HCT116 (cell line): ENCODE measurements at regions not wholly inside any gene's neighbourhood (a gene's known extent, or its start where the extent isn't known, plus 50 kb on each side); places are given as distances from the start of the nearest gene placed in this dataset.
A peak's percentile ranks its signal among the peaks of the same experiment; 100 is the strongest.

ENCODE experiments used
- ATAC-seq: fragments of 200-7000 bp; cut with Tn5 transposase; 2 replicates; pipeline ENCODE4 v1.9.1; 2020; ENCODE audit warnings: mild to moderate bottlenecking, moderate library complexity
- BruUV-seq: library from RNA; stranded (reverse); fragments of 400-500 nt; replicated peaks from 2 replicates; lab custom pipeline; 2021; lab: Mats Ljungman, UMichigan
- CTCF ChIA-PET: fragments of 300-600 bp; sonication (Branson Sonifier 250); formaldehyde crosslinking; loops from one replicate; lab custom pipeline; 2021; ENCODE audit warnings: antibody characterized with exemption; lab: Charles Lee
- POLR2A ChIA-PET: fragments of 300-600, 350-600 bp; sonication (Branson Sonifier 250); formaldehyde crosslinking; loops from one replicate; lab custom pipeline; 2021; ENCODE audit warnings: antibody characterized with exemption; lab: Charles Lee
- RAD21 ChIA-PET, 2 experiments: fragments of 300-600 bp; sonication (Branson Sonifier 250); formaldehyde crosslinking; loops; one replicate each; lab custom pipeline; 2023; ENCODE audit warnings: low total read pairs in 2 of 2; ENCODE audit not compliant: uncharacterized antibody in 2 of 2, unreplicated experiment in 2 of 2, low non-redundant PET in 1 of 2; lab: Charles Lee
- DNase-seq: peaks from one replicate; pipeline ENCODE4 v3.0.0-alpha.2; 2010; ENCODE audit warnings: low read depth, low spot score
- H2AFZ ChIP-seq: fragments of 200-600 bp; shearing (Covaris generic), sonication (generic); 2 replicates; pipeline ENCODE4 v1.6.1; 2017; ENCODE audit warnings: low read depth, mixed run types, mixed read lengths, antibody characterized with exemption, low read length; ENCODE audit not compliant: poor library complexity, severe bottlenecking
- H3K27ac ChIP-seq: 2 replicates; pipeline ENCODE4 v1.5.1; 2012; ENCODE audit warnings: low read depth, low read length
- H3K27me3 ChIP-seq: fragments of 200-600 bp; sonication (generic); 2 replicates; pipeline ENCODE4 v1.6.1; 2016; ENCODE audit warnings: mixed run types, low read length, mixed read lengths; ENCODE audit not compliant: insufficient read depth
- H3K36me3 ChIP-seq, 2 experiments: fragments of 200-500 bp in 1 of 2; fragments of 200-600 bp in 1 of 2; sonication (Bioruptor generic) in 1 of 2; sonication (generic) in 1 of 2; 2 replicates each; pipeline versions ENCODE4 v1.5.1 to v1.6.1; 2014 to 2016; ENCODE audit warnings: low read length in 2 of 2, inconsistent platforms in 1 of 2, mixed read lengths in 1 of 2, mixed run types in 1 of 2; ENCODE audit not compliant: insufficient read depth in 2 of 2, control insufficient read depth in 1 of 2
- H3K4me1 ChIP-seq, 2 experiments: fragments of 200-600 bp in 1 of 2; sonication (generic) in 1 of 2; 2 replicates each; pipeline versions ENCODE4 v1.5.1 to v1.6.1; 2012 to 2017; ENCODE audit warnings: low read length in 2 of 2, inconsistent platforms in 1 of 2, mild to moderate bottlenecking in 1 of 2, mixed read lengths in 1 of 2, mixed run types in 1 of 2, moderate library complexity in 1 of 2; ENCODE audit not compliant: insufficient read depth in 2 of 2, control insufficient read depth in 1 of 2
- H3K4me2 ChIP-seq: fragments of 200-600 bp; sonication (generic); 2 replicates; pipeline ENCODE4 v1.6.1; 2017; ENCODE audit warnings: mixed run types, low read length, mixed read lengths
- H3K4me3 ChIP-seq, 2 experiments: fragments of 200-600 bp in 1 of 2; sonication (generic) in 1 of 2; replicated peaks in 1 of 2; 2 replicates each; pipeline ENCODE4 v1.5.1; 2011 to 2016; ENCODE audit warnings: low read length in 2 of 2, control low read depth in 1 of 2, low read depth in 1 of 2, mild to moderate bottlenecking in 1 of 2, mixed read lengths in 1 of 2, mixed run types in 1 of 2
- H3K79me2 ChIP-seq: fragments of 200-600 bp; sonication (generic); 2 replicates; pipeline ENCODE4 v1.6.1; 2017; ENCODE audit warnings: mild to moderate bottlenecking, mixed run types, low read length, moderate library complexity, mixed read lengths; ENCODE audit not compliant: insufficient read depth
- H3K9ac ChIP-seq: fragments of 200-600 bp; sonication (generic); 2 replicates; pipeline ENCODE4 v1.6.1; 2016; ENCODE audit warnings: low read length, mixed read lengths
- H3K9me2 ChIP-seq: fragments of 200-600 bp; sonication (generic), shearing (Covaris generic); 2 replicates; pipeline ENCODE4 v1.6.1; 2017; ENCODE audit warnings: mixed run types, mild to moderate bottlenecking, moderate library complexity; ENCODE audit not compliant: insufficient read depth
- H3K9me3 ChIP-seq, 2 experiments: fragments of 200-500 bp in 1 of 2; fragments of 200-600 bp in 1 of 2; sonication (Bioruptor generic) in 1 of 2; sonication (generic) in 1 of 2; 2 replicates each; pipeline ENCODE4 v1.6.1; 2014 to 2017; ENCODE audit warnings: low read length in 2 of 2, mixed read lengths in 2 of 2, inconsistent platforms in 1 of 2, low read depth in 1 of 2, mild to moderate bottlenecking in 1 of 2, mixed run types in 1 of 2, moderate library complexity in 1 of 2; ENCODE audit not compliant: control insufficient read depth in 1 of 2, insufficient read depth in 1 of 2
- H4K20me1 ChIP-seq: fragments of 200-600 bp; sonication (generic), shearing (Covaris generic); 2 replicates; pipeline ENCODE4 v1.6.1; 2017; ENCODE audit warnings: mixed run types, mild to moderate bottlenecking, moderate library complexity; ENCODE audit not compliant: insufficient read depth
- CBX3 ChIP-seq: IDR thresholded peaks from 2 replicates; pipeline ENCODE4 v1.6.1; 2012; ENCODE audit warnings: low read depth
- CEBPB ChIP-seq: IDR thresholded peaks from 2 replicates; pipeline ENCODE4 v1.6.1; 2012; ENCODE audit warnings: low read depth
- EGR1 ChIP-seq: IDR thresholded peaks from 2 replicates; pipeline ENCODE4 v1.6.1; 2012; ENCODE audit warnings: low read depth
- EZH2 ChIP-seq: fragments of 200-600 bp; sonication (generic); IDR thresholded peaks from 2 replicates; pipeline ENCODE4 v1.6.1; 2017; ENCODE audit warnings: antibody characterized with exemption, mixed run types
- EZH2phosphoT487 ChIP-seq: fragments of 200-600 bp; IDR thresholded peaks from 2 replicates; pipeline ENCODE4 v1.6.1; 2018; ENCODE audit warnings: antibody characterized with exemption, borderline replicate concordance
- FOSL1 ChIP-seq: IDR thresholded peaks from 2 replicates; pipeline ENCODE4 v1.6.1; 2012; ENCODE audit warnings: low read depth
- JUND ChIP-seq: IDR thresholded peaks from 2 replicates; pipeline ENCODE4 v1.6.1; 2012
- SIN3A ChIP-seq: IDR thresholded peaks from 2 replicates; pipeline ENCODE4 v1.6.1; 2012; ENCODE audit warnings: low read depth
- SRF ChIP-seq: IDR thresholded peaks from 2 replicates; pipeline ENCODE4 v1.6.1; 2012; ENCODE audit warnings: low read depth
- TCF7L2 ChIP-seq: IDR thresholded peaks from 2 replicates; pipeline ENCODE4 v1.7.0; 2011; ENCODE audit warnings: borderline replicate concordance, inconsistent platforms; ENCODE audit not compliant: insufficient read depth, insufficient read length; ENCODE audit errors: extremely low read depth
- YY1 ChIP-seq: IDR thresholded peaks from 2 replicates; pipeline ENCODE4 v1.6.1; 2011; ENCODE audit warnings: low read length, low read depth, moderate library complexity, mild to moderate bottlenecking; ENCODE audit not compliant: insufficient replicate concordance; ENCODE audit errors: extremely low read depth
- intact Hi-C: fragments of 100-400 bp; cut with micrococcal nuclease; formaldehyde crosslinking; loops from 2 replicates; pipeline ENCODE4 v1.10.0; 2022

DNA sequence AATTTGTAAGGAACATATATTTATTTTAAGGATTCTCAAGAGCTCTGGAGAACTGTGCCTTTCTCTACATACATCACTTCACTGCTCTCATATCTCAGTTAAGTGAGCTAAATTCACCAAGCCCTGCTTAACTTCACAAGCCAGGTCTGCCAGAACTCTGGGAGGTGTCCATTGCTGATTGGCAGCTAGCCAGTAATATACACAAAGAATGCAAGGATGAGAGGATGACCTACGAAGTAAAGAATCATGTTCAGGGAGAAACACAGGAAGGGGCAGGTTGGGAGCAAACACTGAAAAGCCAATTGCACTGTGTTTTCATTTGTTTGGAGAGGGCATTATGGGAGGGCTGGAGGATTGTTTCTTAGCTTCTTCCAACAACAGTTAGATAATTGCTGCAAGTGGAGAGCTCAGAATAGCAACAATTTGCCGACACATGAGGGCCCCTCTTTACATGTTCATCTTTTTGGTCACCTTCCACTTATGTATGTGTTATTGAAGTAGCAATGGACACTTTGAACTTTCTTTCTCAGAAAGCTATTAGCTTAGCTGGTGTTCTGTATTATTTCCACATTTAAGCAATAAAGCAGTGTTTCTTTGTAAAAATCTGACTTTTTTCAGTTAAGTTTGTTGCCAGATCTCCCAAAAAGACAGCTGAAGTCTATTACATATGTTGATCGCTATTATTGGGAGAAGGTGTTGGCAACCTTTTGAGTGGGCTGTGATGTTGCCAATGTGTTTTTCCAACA is 254.8 kb downstream of the LTN1 start:
- Histone ChIP-seq H4K20me1 (no peaks in the 10 kb centered on the region), H3K79me2 (no peaks in the 10 kb centered on the region), H3K9ac (no peak overlapping the region), H2AFZ (no peak overlapping the region), H3K4me2 (no peak overlapping the region), H3K27ac (no peak overlapping the region), H3K36me3 (no peaks in the 10 kb centered on the region), H3K4me3 (no peak overlapping the region), H3K27me3 (no peaks in the 10 kb centered on the region), H3K4me1 (no peaks in the 10 kb centered on the region), H3K9me2 (no peaks in the 10 kb centered on the region), H3K9me3 (no peaks in the 10 kb centered on the region)
- BruUV-seq, result no TSS peak
- ATAC-seq (no peak), DNase-seq (no peak)
- CTCF ChIA-PET, result interaction anchor here (1.4 kb wide), 1 partner anchor 8 kb away, joined by 4 read pairs; no protein-coding TSS in a partner anchor
- POLR2A ChIA-PET, result no interaction called here
- intact Hi-C loops, result no loop called here
- TF ChIP-seq SRF (no peak), CBX3 (no peak), YY1 (no peak), CEBPB (no peak), JUND (no peak), EZH2phosphoT487 (no peak)
- RAD21 ChIA-PET, result no interaction called here

DNA sequence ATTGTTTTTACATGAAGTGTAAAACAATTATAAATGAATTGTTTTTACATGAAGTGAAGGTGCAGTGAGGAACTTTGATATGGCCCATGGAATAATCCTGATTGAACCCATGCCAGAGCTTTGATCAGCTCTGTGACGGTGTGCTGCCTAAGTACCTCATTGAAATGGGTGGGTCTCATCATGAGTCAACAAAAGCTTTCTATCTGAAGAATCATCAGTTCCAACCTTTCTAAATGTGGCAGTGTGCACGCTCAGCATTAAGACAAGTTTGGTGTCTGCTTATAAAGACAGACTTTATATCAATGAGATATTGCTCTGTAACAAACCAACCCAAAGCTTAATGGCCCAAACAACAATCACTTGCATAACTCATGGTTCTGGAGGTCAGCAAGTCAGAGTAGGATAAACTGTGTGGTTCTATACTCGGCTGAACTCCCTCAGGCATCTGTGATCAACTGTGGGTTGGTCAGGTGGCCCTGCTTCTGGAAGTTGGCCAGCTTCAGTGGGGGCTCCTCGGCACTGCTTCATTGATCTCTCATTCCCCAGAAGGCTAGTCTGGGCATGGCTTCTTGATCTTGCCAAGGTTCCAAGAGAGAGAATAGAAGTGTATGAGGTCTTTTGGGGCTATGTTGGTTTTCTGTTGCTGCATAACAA is 258.0 kb downstream of the LTN1 start:
- TF ChIP-seq EZH2, result no peak
- TF ChIP-seq TCF7L2, result peak; percentile 31
- TF ChIP-seq FOSL1, result no peak
- TF ChIP-seq SIN3A, result no peak
- no peak for TF ChIP-seq EGR1
- Histone ChIP-seq H4K20me1 (no peaks in the 10 kb centered on the region), H3K9me3 (no peaks in the 10 kb centered on the region), H3K4me1 (no peaks in the 10 kb centered on the region), H3K4me2 (no peak overlapping the region), H3K9me2 (no peaks in the 10 kb centered on the region), H3K27me3 (no peaks in the 10 kb centered on the region), H3K27ac (no peak overlapping the region), H3K79me2 (no peaks in the 10 kb centered on the region), H3K4me3 (no peak overlapping the region), H2AFZ (no peak overlapping the region), H3K36me3 (no peaks in the 10 kb centered on the region), H3K9ac (no peak overlapping the region)
- POLR2A ChIA-PET, result no interaction called here
- no peak for ATAC-seq
- CTCF ChIA-PET, result no interaction called here
- no peak for DNase-seq
- RAD21 ChIA-PET, result no interaction called here
- intact Hi-C loops, result no loop called here
- BruUV-seq, result no TSS peak
